DOHH2 (cell line): ENCODE measurements at regions not wholly inside any gene's neighbourhood (a gene's known extent, or its start where the extent isn't known, plus 50 kb on each side); places are given as distances from the start of the nearest gene placed in this dataset.

Experiments used
- H3F3A ChIP-seq: fragments of 200-600 bp; sonication (generic), shearing (Covaris generic); 2 replicates; pipeline ENCODE4 v1.6.0; 2016; ENCODE audit warnings: antibody characterized with exemption, mild to moderate bottlenecking; ENCODE audit not compliant: control insufficient read depth, insufficient read depth
- H3K27ac ChIP-seq: fragments of 200-600 bp; sonication (generic); 2 replicates; pipeline ENCODE4 v1.5.1; 2014; ENCODE audit warnings: low read depth, mild to moderate bottlenecking, low read length, moderate library complexity
- H3K27me3 ChIP-seq: fragments of 200-600 bp; sonication (generic); 2 replicates; pipeline ENCODE4 v1.6.1; 2014; ENCODE audit warnings: mild to moderate bottlenecking, low read length, mixed read lengths; ENCODE audit not compliant: control insufficient read depth
- H3K36me3 ChIP-seq: fragments of 200-600 bp; sonication (generic); 2 replicates; pipeline ENCODE4 v1.6.1; 2014; ENCODE audit warnings: mild to moderate bottlenecking, low read length, moderate library complexity, mixed read lengths; ENCODE audit not compliant: control insufficient read depth
- H3K4me1 ChIP-seq: fragments of 200-600 bp; sonication (generic); 2 replicates; pipeline ENCODE4 v1.6.1; 2014; ENCODE audit warnings: mild to moderate bottlenecking, low read length, mixed read lengths; ENCODE audit not compliant: control insufficient read depth
- H3K4me2 ChIP-seq: fragments of 200-600 bp; sonication (generic); 2 replicates; pipeline ENCODE4 v1.6.0; 2014; ENCODE audit warnings: mild to moderate bottlenecking, low read length, moderate library complexity
- H3K4me3 ChIP-seq: fragments of 200-600 bp; sonication (generic); 2 replicates; pipeline ENCODE4 v1.5.1; 2014; ENCODE audit warnings: mild to moderate bottlenecking, low read length, mixed read lengths
- H3K79me2 ChIP-seq: fragments of 200-600 bp; sonication (generic); 2 replicates; pipeline ENCODE4 v1.6.1; 2014; ENCODE audit warnings: mild to moderate bottlenecking, low read length, mixed read lengths; ENCODE audit not compliant: control insufficient read depth
- H3K9me2 ChIP-seq: fragments of 200-600 bp; sonication (generic); replicated peaks from 2 replicates; pipeline ENCODE4 v1.6.1; 2014; ENCODE audit warnings: mild to moderate bottlenecking, low read length, mixed read lengths; ENCODE audit not compliant: control insufficient read depth
- H3K9me3 ChIP-seq: fragments of 200-600 bp; sonication (generic); 2 replicates; pipeline ENCODE4 v1.6.1; 2014; ENCODE audit warnings: antibody characterized with exemption, low read length, mixed read lengths; ENCODE audit not compliant: control insufficient read depth, insufficient read depth
- H4K20me1 ChIP-seq: fragments of 200-600 bp; sonication (generic); 2 replicates; pipeline ENCODE4 v1.6.0; 2014; ENCODE audit warnings: low read depth, mild to moderate bottlenecking, antibody characterized with exemption, low read length, moderate library complexity; ENCODE audit not compliant: control insufficient read depth, insufficient read depth
- EZH2phosphoT487 ChIP-seq: fragments of 200-600 bp; sonication (generic); IDR thresholded peaks from 2 replicates; pipeline ENCODE4 v1.6.1; 2017; ENCODE audit warnings: borderline replicate concordance, mild to moderate bottlenecking, antibody characterized with exemption, low read length, moderate library complexity, mixed read lengths
- TF ChIP-seq, protein P1 (sequence below): fragments of 200-600 bp; sonication (generic); IDR thresholded peaks from one replicate; pipeline ENCODE4 v1.5.1; 2014; ENCODE audit warnings: antibody characterized with exemption, mild to moderate bottlenecking, low read depth, low read length; ENCODE audit not compliant: poor library complexity, severe bottlenecking

GRCh38 chr5:156147944-156148285, 179.0 kb upstream of the SGCD start:
- H3K9me2 ChIP-seq, result no peaks in the 10 kb centered on the region
- H3K27ac ChIP-seq, result no peak overlapping the region
- TF ChIP-seq, protein P1, sequence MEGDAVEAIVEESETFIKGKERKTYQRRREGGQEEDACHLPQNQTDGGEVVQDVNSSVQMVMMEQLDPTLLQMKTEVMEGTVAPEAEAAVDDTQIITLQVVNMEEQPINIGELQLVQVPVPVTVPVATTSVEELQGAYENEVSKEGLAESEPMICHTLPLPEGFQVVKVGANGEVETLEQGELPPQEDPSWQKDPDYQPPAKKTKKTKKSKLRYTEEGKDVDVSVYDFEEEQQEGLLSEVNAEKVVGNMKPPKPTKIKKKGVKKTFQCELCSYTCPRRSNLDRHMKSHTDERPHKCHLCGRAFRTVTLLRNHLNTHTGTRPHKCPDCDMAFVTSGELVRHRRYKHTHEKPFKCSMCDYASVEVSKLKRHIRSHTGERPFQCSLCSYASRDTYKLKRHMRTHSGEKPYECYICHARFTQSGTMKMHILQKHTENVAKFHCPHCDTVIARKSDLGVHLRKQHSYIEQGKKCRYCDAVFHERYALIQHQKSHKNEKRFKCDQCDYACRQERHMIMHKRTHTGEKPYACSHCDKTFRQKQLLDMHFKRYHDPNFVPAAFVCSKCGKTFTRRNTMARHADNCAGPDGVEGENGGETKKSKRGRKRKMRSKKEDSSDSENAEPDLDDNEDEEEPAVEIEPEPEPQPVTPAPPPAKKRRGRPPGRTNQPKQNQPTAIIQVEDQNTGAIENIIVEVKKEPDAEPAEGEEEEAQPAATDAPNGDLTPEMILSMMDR, result no peak
- no peak for TF ChIP-seq EZH2phosphoT487
- no peak overlapping the region for H3K4me3 ChIP-seq
- H3K4me1 ChIP-seq, result no peaks in the 10 kb centered on the region
- H3K79me2 ChIP-seq, result no peaks in the 10 kb centered on the region
- H3K4me2 ChIP-seq, result no peak overlapping the region
- no peaks in the 10 kb centered on the region for H3F3A ChIP-seq
- H4K20me1 ChIP-seq, result no peaks in the 10 kb centered on the region
- no peaks in the 10 kb centered on the region for H3K36me3 ChIP-seq
- no peaks in the 10 kb centered on the region; the same call in 1 of the 2 replicates for H3K9me3 ChIP-seq
- no peaks in the 10 kb centered on the region for H3K27me3 ChIP-seq

GRCh38 chr5:156148301-156148700, 178.7 kb upstream of the SGCD start:
- H3K4me3 ChIP-seq, result no peak overlapping the region

GRCh38 chr5:156149213-156149612, 177.8 kb upstream of the SGCD start:
- H3K4me1 ChIP-seq, result no peaks in the 10 kb centered on the region
- no peak overlapping the region for H3K4me3 ChIP-seq
- no peaks in the 10 kb centered on the region for H3F3A ChIP-seq
- H3K27ac ChIP-seq, result no peak overlapping the region
- H3K79me2 ChIP-seq, result no peaks in the 10 kb centered on the region
- H4K20me1 ChIP-seq, result no peaks in the 10 kb centered on the region
- no peaks in the 10 kb centered on the region for H3K27me3 ChIP-seq
- no peaks in the 10 kb centered on the region for H3K9me2 ChIP-seq
- H3K36me3 ChIP-seq, result no peaks in the 10 kb centered on the region
- TF ChIP-seq, protein P1, result no peak
- TF ChIP-seq EZH2phosphoT487, result no peak
- no peak overlapping the region for H3K4me2 ChIP-seq
- H3K9me3 ChIP-seq, result no peaks in the 10 kb centered on the region

More at GRCh38 chr5:156148301-156148700, 178.7 kb upstream of the SGCD start:
- Histone ChIP-seq H3K27ac (no peak overlapping the region), H3F3A (no peaks in the 10 kb centered on the region), H3K4me2 (no peak overlapping the region), H3K36me3 (no peaks in the 10 kb centered on the region), H3K79me2 (no peaks in the 10 kb centered on the region), H4K20me1 (no peaks in the 10 kb centered on the region), H3K9me3 (no peaks in the 10 kb centered on the region; the same call in 1 of the 2 replicates), H3K27me3 (no peaks in the 10 kb centered on the region), H3K4me1 (no peaks in the 10 kb centered on the region), H3K9me2 (no peaks in the 10 kb centered on the region)
- TF ChIP-seq, protein P1, result no peak
- no peak for TF ChIP-seq EZH2phosphoT487

DNA sequence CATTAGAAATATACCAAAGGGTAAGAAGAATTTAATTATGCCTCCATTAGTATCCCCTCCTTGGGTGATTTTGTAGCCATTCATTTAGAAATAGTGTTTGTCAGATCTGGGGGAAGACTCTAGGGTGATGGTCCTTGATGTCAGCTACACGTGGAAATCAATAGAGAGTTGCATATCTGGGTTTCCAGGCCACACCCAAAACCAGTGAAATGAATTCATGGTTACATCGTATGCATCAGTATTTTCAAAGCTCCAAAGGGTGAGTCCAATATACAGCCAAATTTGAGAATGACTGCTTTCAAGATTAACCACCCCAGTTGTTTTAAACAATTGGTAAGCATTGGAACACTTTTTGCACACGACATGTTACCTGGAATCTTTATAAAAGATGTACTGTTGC, 173.4 kb upstream of the SGCD start:
- Histone ChIP-seq H4K20me1 (no peaks in the 10 kb centered on the region), H3K27me3 (no peaks in the 10 kb centered on the region), H3K27ac (no peak overlapping the region), H3K9me2 (no peaks in the 10 kb centered on the region), H3K4me1 (no peaks in the 10 kb centered on the region), H3K4me2 (no peak overlapping the region), H3K4me3 (no peak overlapping the region), H3K36me3 (no peaks in the 10 kb centered on the region), H3K9me3 (no peaks in the 10 kb centered on the region), H3K79me2 (no peaks in the 10 kb centered on the region), H3F3A (no peaks in the 10 kb centered on the region)
- TF ChIP-seq, protein P1, result no peak
- no peak for TF ChIP-seq EZH2phosphoT487
